Left lung (tissue), 4 donors: ENCODE measurements at regions not wholly inside any gene's neighbourhood (a gene's known extent, or its start where the extent isn't known, plus 50 kb on each side); places are given as distances from the start of the nearest gene placed in this dataset.

Source experiments
- ATAC-seq: fragments of 200-7000 bp; cut with Tn5 transposase; one replicate; pipeline ENCODE4 v1.9.1; 2020; ENCODE audit warnings: moderate library complexity
- DNase-seq, 4 donors: peaks; one replicate each; pipeline ENCODE4 v3.0.0-alpha.2; 2013 to 2020
- H3K27ac ChIP-seq, 2 donors: fragments of 200-600 bp; sonication (generic) in 1 of 2; one replicate each; pipeline versions ENCODE4 v1.5.0 to v1.8.0; 2020 to 2021
- H3K27me3 ChIP-seq, 2 donors: fragments of 200-600 bp; sonication (generic) in 1 of 2; one replicate each; pipeline versions ENCODE4 v1.5.0 to v1.8.0; 2020 to 2021
- H3K36me3 ChIP-seq, 2 donors: fragments of 200-600 bp; sonication (generic) in 1 of 2; one replicate each; pipeline versions ENCODE4 v1.5.0 to v1.8.0; 2020 to 2021
- H3K4me1 ChIP-seq, 2 donors: fragments of 200-600 bp; one replicate each; pipeline ENCODE4 v1.8.0; 2021
- H3K4me3 ChIP-seq, 2 donors: fragments of 200-600 bp; sonication (generic) in 1 of 2; one replicate each; pipeline versions ENCODE4 v1.5.0 to v1.8.0; 2020 to 2021; ENCODE audit warnings: mild to moderate bottlenecking in 1 of 2
- H3K9me3 ChIP-seq, 2 donors: fragments of 200-600 bp; sonication (generic) in 1 of 2; one replicate each; pipeline versions ENCODE4 v1.5.0 to v1.8.0; 2020 to 2021
- intact Hi-C, 2 donors: fragments of 100-400 bp; cut with DNase I; formaldehyde crosslinking; loops; one replicate each; pipeline versions ENCODE4 v1.11.2 to v1.14.2; 2022
- TF ChIP-seq, protein P1 (sequence below), 2 donors: fragments of 200-600 bp; sonication (generic) in 1 of 2; IDR thresholded peaks; one replicate each; pipeline versions ENCODE4 v1.5.0 to v1.8.0; 2021; ENCODE audit warnings: antibody characterized with exemption in 2 of 2
- donor health status: DM: no; HTN: yes; CAD: no.
- donor health status: DM: no; HTN: no; CAD: no.

DNA sequence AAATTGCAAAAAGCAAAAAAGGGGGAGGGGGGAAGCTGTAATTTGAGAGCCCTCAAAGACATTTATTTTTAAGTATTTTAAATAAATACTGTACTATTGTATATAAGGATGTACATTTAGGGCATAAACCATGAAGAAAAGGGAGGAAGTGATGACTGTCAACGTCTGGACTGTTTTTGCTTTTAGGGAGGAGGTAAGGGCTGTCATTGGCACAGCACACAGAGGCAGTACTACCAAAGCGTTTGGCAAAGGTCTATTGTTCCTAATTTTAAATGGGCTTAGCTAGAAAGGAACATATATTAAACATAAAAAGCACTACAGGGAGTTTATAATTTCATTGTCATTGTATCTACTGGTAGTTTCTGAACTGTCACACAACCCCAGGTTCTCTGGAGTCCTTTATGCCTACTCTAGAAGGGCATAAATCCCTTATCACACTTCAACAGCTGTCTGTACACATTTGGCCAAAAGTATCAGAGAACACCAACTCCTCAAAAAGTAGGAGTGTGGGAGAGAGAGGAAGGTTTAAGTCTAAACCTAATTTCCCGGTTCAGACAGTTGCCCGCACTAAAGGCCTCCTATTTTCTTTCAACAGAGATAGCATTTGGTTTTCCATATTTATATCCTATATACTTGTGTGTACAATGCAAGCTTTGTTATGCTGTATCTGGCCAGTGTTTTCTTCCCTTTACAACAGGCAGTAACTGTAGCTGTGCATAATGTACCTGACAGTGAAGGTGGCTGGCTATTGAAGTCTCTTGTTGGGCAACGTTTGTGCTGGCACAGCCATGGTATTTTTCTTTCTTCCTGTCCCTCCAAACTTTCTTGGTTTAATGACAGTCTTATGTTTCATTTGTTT, 406.2 kb downstream of the KLF5 start:
- H3K4me1 ChIP-seq, result no peaks in the 10 kb centered on the region
- intact Hi-C loops, result no loop called here
- H3K27me3 ChIP-seq, result no peaks in the 10 kb centered on the region
- DNase-seq (no peak), ATAC-seq (no peak)
- TF ChIP-seq, protein P1, sequence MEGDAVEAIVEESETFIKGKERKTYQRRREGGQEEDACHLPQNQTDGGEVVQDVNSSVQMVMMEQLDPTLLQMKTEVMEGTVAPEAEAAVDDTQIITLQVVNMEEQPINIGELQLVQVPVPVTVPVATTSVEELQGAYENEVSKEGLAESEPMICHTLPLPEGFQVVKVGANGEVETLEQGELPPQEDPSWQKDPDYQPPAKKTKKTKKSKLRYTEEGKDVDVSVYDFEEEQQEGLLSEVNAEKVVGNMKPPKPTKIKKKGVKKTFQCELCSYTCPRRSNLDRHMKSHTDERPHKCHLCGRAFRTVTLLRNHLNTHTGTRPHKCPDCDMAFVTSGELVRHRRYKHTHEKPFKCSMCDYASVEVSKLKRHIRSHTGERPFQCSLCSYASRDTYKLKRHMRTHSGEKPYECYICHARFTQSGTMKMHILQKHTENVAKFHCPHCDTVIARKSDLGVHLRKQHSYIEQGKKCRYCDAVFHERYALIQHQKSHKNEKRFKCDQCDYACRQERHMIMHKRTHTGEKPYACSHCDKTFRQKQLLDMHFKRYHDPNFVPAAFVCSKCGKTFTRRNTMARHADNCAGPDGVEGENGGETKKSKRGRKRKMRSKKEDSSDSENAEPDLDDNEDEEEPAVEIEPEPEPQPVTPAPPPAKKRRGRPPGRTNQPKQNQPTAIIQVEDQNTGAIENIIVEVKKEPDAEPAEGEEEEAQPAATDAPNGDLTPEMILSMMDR (IDR thresholded peaks at IDR 0.05), result no peak
- no peak overlapping the region for H3K27ac ChIP-seq
- no peak overlapping the region for H3K4me3 ChIP-seq
- no peaks in the 10 kb centered on the region for H3K9me3 ChIP-seq
- no peaks in the 10 kb centered on the region for H3K36me3 ChIP-seq

GRCh38 chr13:73462241-73462640, 403.4 kb downstream of the KLF5 start:
- intact Hi-C loops, result no loop called here
- H3K36me3 ChIP-seq, result no peaks in the 10 kb centered on the region
- DNase-seq, result no peak
- H3K4me1 ChIP-seq, result no peaks in the 10 kb centered on the region
- ATAC-seq, result no peak
- no peaks in the 10 kb centered on the region for H3K27me3 ChIP-seq
- H3K4me3 ChIP-seq, result no peak overlapping the region
- TF ChIP-seq, protein P1 (IDR thresholded peaks at IDR 0.05), result no peak
- H3K9me3 ChIP-seq, result peaks cover 0 to 13% of the 10 kb centered on the region in 2 donors
- H3K27ac ChIP-seq, result no peak overlapping the region

DNA sequence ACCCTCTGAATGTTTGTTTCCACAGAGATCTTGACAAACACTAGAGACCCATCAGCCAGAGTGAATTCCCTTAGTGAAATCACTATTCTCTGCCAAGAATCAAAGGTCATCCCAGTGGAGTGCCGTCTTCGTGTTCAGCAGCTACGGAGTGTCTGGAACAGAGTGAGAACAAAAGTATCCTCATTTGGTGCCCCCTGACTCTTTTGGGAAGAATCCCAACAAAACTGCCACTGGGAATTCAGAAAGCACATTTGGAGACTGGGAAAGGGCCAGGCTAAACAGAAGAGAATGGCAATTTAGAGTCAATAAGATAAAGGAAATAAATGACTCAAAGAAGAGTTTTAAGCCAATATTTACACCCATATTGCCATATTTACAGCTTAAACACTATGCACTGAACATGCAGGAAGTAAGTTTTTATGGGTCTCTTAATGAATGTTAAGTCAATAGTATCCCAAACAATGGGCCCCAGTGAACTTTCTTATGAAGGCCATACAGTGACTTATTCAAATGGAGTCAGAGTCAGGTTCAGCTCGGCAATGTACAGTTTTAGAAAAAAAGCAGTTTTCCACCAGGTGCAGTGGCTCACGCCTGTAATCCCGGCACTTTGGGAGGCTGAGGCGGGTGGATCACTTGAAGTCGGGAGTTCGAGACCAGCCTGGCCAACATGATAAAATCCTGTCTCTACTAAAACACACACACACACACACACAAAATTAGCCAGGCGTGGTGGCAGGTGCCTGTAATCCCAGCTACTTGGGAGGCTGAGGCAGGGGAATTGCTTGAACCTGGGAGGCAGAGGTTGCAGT, 392.6 kb downstream of the KLF5 start:
- Histone ChIP-seq H3K4me3 (no peak overlapping the region), H3K36me3 (no peaks in the 10 kb centered on the region), H3K9me3 (peaks cover 0 to 2% of the 10 kb centered on the region in 2 donors), H3K27me3 (no peaks in the 10 kb centered on the region), H3K27ac (no peak overlapping the region), H3K4me1 (no peaks in the 10 kb centered on the region)
- intact Hi-C loops, result no loop called here
- TF ChIP-seq, protein P1 (IDR thresholded peaks at IDR 0.05), result no peak
- DNase-seq (peak in 1 of 4 donors; percentile 24), ATAC-seq (no peak)

GRCh38 chr13:73450583-73450982, 391.8 kb downstream of the KLF5 start:
- Histone ChIP-seq H3K27ac (no peak overlapping the region), H3K9me3 (peaks cover 0 to 8% of the 10 kb centered on the region in 2 donors), H3K27me3 (no peaks in the 10 kb centered on the region), H3K36me3 (no peaks in the 10 kb centered on the region), H3K4me1 (no peaks in the 10 kb centered on the region), H3K4me3 (no peak overlapping the region)
- DNase-seq (no peak), ATAC-seq (no peak)
- TF ChIP-seq, protein P1 (IDR thresholded peaks at IDR 0.05), result no peak
- intact Hi-C loops, result no loop called here

- Histone ChIP-seq H3K9me3 (peaks cover 0 to 21% of the 10 kb centered on the region in 2 donors), H3K27me3 (no peaks in the 10 kb centered on the region), H3K4me1 (no peaks in the 10 kb centered on the region), H3K27ac (no peak overlapping the region), H3K36me3 (no peaks in the 10 kb centered on the region), H3K4me3 (no peak overlapping the region)
- intact Hi-C loops, result no loop called here
- ATAC-seq (no peak), DNase-seq (no peak)
- TF ChIP-seq, protein P1 (IDR thresholded peaks at IDR 0.05), result no peak
Observed at GRCh38 chr13:73449252-73449651, 390.4 kb downstream of the KLF5 start.
